Small intestine (tissue), 7 donors: ENCODE measurements at regions not wholly inside any gene's neighbourhood (a gene's known extent, or its start where the extent isn't known, plus 50 kb on each side); places are given as distances from the start of the nearest gene placed in this dataset.

Experiments
- DNase-seq, 2 donors: peaks; one replicate each; pipeline versions ENCODE4 v3.0.0 to v3.0.0-alpha.2; 2013
- FAIRE-seq: peaks from 2 replicates; lab custom pipeline; 2012; peaks lifted over from hg19 to GRCh38; lab: Jason Lieb, UNC
- H3K27ac ChIP-seq, 3 donors: one replicate each; pipeline ENCODE4 v1.5.1; 2013; ENCODE audit warnings: low read length in 2 of 3, mild to moderate bottlenecking in 2 of 3, control low read depth in 1 of 3, inconsistent platforms in 1 of 3, low read depth in 1 of 3, moderate library complexity in 1 of 3
- H3K27me3 ChIP-seq, 3 donors: one replicate each; pipeline ENCODE4 v1.6.1; 2013; ENCODE audit warnings: low read length in 3 of 3, inconsistent platforms in 1 of 3; ENCODE audit not compliant: control insufficient read depth in 3 of 3, insufficient read depth in 3 of 3
- H3K36me3 ChIP-seq, 3 donors: one replicate each; pipeline ENCODE4 v1.6.1; 2013; ENCODE audit warnings: low read length in 3 of 3, inconsistent platforms in 1 of 3, low read depth in 1 of 3, mild to moderate bottlenecking in 1 of 3, moderate library complexity in 1 of 3; ENCODE audit not compliant: control insufficient read depth in 3 of 3, insufficient read depth in 2 of 3
- H3K4me1 ChIP-seq, 3 donors: one replicate each; pipeline ENCODE4 v1.6.1; 2013; ENCODE audit warnings: low read length in 2 of 3, inconsistent platforms in 1 of 3, low read depth in 1 of 3, mild to moderate bottlenecking in 1 of 3, moderate library complexity in 1 of 3; ENCODE audit not compliant: control insufficient read depth in 3 of 3, insufficient read depth in 2 of 3
- H3K4me3 ChIP-seq, 3 donors: one replicate each; pipeline ENCODE4 v1.5.1; 2013; ENCODE audit warnings: low read length in 3 of 3, control low read depth in 1 of 3, inconsistent platforms in 1 of 3, low read depth in 1 of 3, mild to moderate bottlenecking in 1 of 3, moderate library complexity in 1 of 3
- H3K9me3 ChIP-seq, 2 donors: one replicate each; pipeline ENCODE4 v1.6.1; 2013; ENCODE audit warnings: low read depth in 1 of 2, low read length in 1 of 2; ENCODE audit not compliant: control insufficient read depth in 2 of 2, insufficient read depth in 1 of 2
- WGBS, 3 donors: extraction: QIAGEN DNeasy Blood & Tissue Kit; methylation state at CpG; one replicate each; pipeline ENCODE4 v1.1.7; 2013; 5-methylcytosine and 5-hydroxymethylcytosine counted together
- donor health status: healthy with polysubstance abuse.
- donor health status: control.
- donor health status: control.
- donor health status: Bipolar disorder and iron deficiency.
- donor health status: healthy.

GRCh38 chr13:100887729-100888151 is 213.1 kb upstream of the TMTC4 start:
- FAIRE-seq (no peak), DNase-seq (no peak)
- Histone ChIP-seq H3K4me3 (no peak overlapping the region), H3K4me1 (no peaks in the 10 kb centered on the region), H3K36me3 (no peaks in the 10 kb centered on the region), H3K27ac (no peak overlapping the region), H3K27me3 (no peaks in the 10 kb centered on the region), H3K9me3 (no peaks in the 10 kb centered on the region)
- 43 to 77% (median 61%) methylated on average over 1 of the region's 1 CpG for whole genome bisulfite sequencing, 3 donors

DNA sequence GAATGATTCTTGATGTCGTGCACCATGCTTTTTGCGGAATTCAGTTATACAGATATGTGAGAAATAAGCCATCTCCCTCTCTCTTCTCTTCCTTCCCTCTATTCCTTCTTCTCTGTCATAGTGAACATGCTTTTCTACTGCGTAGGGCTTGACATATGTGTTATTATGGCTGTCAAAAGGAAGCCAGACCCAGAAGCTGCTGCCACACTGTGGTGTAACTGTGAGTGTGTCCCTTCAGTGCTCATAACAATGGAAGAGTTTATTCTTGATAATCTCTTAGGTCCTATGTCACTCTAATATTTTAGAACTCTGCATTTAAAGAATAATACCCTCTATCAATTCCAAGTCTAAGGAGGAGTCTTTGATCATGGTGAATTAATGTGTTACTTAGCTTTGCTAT is 208.9 kb upstream of the TMTC4 start:
- FAIRE-seq: no peak
- Histone ChIP-seq H3K4me3 (no peak overlapping the region), H3K9me3 (no peaks in the 10 kb centered on the region), H3K4me1 (no peaks in the 10 kb centered on the region), H3K27ac (no peak overlapping the region), H3K27me3 (no peaks in the 10 kb centered on the region), H3K36me3 (no peaks in the 10 kb centered on the region)
- no peak for DNase-seq
- WGBS, 3 donors: 67 to 86% (median 84%) methylated on average over 3 of the region's 3 CpGs

DNA sequence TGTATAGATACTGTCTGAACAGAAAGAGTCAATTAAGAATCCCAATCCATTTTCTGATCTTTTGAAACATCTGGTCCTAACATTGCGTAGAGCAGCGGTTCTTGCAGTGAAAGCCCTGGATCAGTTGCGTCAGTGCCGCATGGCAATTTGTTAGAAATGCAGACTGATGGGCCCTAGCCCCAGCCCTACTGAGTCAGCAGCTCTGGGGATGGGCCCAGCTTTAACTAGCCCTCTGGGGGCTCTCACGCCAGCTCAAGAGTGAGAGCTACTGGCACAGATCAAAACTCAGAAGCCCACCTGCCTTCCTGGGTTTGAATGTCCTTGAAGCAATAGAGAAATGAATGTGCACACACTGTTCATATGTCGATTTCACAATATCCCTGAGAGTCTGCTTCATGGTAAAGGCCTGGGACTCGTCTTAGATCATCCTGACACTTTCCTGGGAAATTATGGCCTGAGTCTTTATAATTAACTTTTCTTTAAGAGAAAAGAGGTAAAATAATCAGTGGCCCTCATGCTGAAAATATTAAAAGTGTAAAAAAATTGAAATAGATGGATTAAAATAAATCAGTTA is 206.8 kb upstream of the TMTC4 start:
- no peak for DNase-seq
- H3K27ac ChIP-seq: no peak overlapping the region
- no peak for FAIRE-seq
- no peak overlapping the region for H3K4me3 ChIP-seq
- whole genome bisulfite sequencing, 3 donors: 78 to 83% (median 81%) methylated on average over 7 of the region's 7 CpGs
- H3K27me3 ChIP-seq: no peaks in the 10 kb centered on the region
- no peaks in the 10 kb centered on the region for H3K4me1 ChIP-seq
- no peaks in the 10 kb centered on the region for H3K36me3 ChIP-seq
- H3K9me3 ChIP-seq: no peaks in the 10 kb centered on the region

DNA sequence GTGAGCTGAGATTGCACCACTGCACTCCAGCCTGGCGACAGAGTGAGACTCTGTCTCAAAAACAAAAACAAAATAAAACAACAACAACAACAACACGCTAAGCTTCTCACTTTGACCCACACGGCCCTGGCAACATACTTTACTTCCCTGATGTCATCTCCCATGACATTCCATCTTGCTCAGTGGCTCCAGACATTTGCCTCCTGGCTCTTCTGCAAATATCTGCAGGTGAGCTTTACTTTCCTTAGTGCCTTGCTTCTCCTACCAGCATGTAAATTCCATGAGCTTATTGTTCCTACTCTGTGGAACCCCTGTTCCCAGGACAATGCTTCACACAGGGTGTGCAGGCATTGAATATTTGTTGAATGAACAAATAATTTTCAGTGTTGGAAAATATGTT is 205.6 kb upstream of the TMTC4 start:
- no peak for FAIRE-seq

DNA sequence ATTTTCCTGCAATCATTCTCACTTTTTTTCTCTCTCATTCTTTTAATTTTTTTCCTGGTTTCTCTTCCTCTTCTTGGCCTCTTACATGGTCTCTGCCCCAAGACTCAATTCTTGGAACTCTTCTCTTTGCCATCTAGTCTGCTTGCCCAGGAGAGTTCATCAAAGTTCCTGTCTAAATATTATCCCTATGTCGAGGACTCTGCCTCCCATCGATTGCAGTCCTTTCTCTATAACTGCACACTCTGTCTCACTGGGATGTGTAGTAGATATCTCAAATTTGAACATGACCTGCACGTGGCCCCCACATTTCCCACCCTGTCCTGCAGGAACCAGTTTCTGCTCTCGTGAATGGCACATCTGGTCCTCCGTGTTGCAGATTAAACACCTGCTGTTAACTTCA is 204.7 kb upstream of the TMTC4 start:
- Histone ChIP-seq H3K27ac (no peak overlapping the region), H3K36me3 (no peaks in the 10 kb centered on the region), H3K9me3 (no peaks in the 10 kb centered on the region), H3K27me3 (no peaks in the 10 kb centered on the region), H3K4me3 (no peak overlapping the region), H3K4me1 (no peaks in the 10 kb centered on the region)
- DNase-seq: no peak
- FAIRE-seq: no peak
- 67 to 78% (median 69%) methylated on average over 5 of the region's 5 CpGs for WGBS, 3 donors

More for the DNA sequence above, 205.6 kb upstream of the TMTC4 start:
- Histone ChIP-seq H3K27me3 (no peaks in the 10 kb centered on the region), H3K36me3 (no peaks in the 10 kb centered on the region), H3K27ac (no peak overlapping the region), H3K4me1 (no peaks in the 10 kb centered on the region), H3K4me3 (no peak overlapping the region), H3K9me3 (no peaks in the 10 kb centered on the region)
- WGBS, 3 donors: 61 to 69% (median 64%) methylated on average over 3 of the region's 3 CpGs
- no peak for DNase-seq

- FAIRE-seq: no peak
- H3K4me3 ChIP-seq: no peak overlapping the region
- H3K36me3 ChIP-seq: no peaks in the 10 kb centered on the region
- H3K27me3 ChIP-seq: no peaks in the 10 kb centered on the region
- no peak for DNase-seq
- 77 to 82% (median 80%) methylated on average over 2 of the region's 2 CpGs for WGBS, 3 donors
- no peak overlapping the region for H3K27ac ChIP-seq
- no peaks in the 10 kb centered on the region for H3K9me3 ChIP-seq
- no peaks in the 10 kb centered on the region for H3K4me1 ChIP-seq
These were observed 201.4 kb upstream of the TMTC4 start for GRCh38 chr13:100876044-100876403.

GRCh38 chr13:100875392-100876043 is 200.9 kb upstream of the TMTC4 start:
- H3K4me3 ChIP-seq: no peak overlapping the region
- H3K27ac ChIP-seq: no peak overlapping the region
- H3K4me1 ChIP-seq: no peaks in the 10 kb centered on the region
- DNase-seq: no peak
- H3K9me3 ChIP-seq: no peaks in the 10 kb centered on the region
- no peaks in the 10 kb centered on the region for H3K27me3 ChIP-seq
- 50 to 55% (median 51%) methylated on average over 3 of the region's 3 CpGs for WGBS, 3 donors
- no peak for FAIRE-seq
- H3K36me3 ChIP-seq: no peaks in the 10 kb centered on the region

- DNase-seq: peak in 1 of 2 donors; percentile 3
- Histone ChIP-seq H3K36me3 (no peaks in the 10 kb centered on the region), H3K4me3 (no peak overlapping the region), H3K27me3 (no peaks in the 10 kb centered on the region), H3K9me3 (peaks cover 0 to 7% of the 10 kb centered on the region in 2 donors), H3K4me1 (no peaks in the 10 kb centered on the region), H3K27ac (no peak overlapping the region)
- 55 to 70% (median 66%) methylated on average over 4 of the region's 4 CpGs for WGBS, 3 donors
- FAIRE-seq: no peak
These were observed 198.2 kb upstream of the TMTC4 start for GRCh38 chr13:100872761-100873160.

DNA sequence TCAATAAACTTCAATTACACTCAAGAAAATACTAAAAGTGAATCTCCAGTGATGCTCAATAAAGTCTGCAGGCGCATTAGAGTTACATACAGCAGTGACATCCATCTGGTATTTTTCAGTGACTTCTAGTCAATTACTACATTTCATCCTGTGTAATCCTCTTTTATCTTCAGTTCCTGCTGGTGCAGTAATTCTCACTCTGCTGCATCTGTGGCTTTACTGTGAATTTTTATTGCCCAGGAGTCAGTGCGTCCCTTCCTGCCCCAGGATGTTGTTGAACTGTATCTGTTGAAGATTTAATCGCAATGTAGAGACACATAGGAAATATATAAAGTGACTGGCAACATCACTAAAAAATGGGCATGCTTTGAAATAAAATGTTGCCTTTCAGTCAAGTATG is 196.3 kb upstream of the TMTC4 start:
- FAIRE-seq: no peak
- no peak overlapping the region for H3K4me3 ChIP-seq
- WGBS, 3 donors: 68 to 77% (median 72%) methylated on average over 3 of the region's 3 CpGs

More for the DNA sequence above, 196.3 kb upstream of the TMTC4 start:
- H3K27ac ChIP-seq: no peak overlapping the region
- no peaks in the 10 kb centered on the region for H3K36me3 ChIP-seq
- peaks cover 0 to 13% of the 10 kb centered on the region in 2 donors for H3K9me3 ChIP-seq
- no peak for DNase-seq
- H3K4me1 ChIP-seq: no peaks in the 10 kb centered on the region
- H3K27me3 ChIP-seq: no peaks in the 10 kb centered on the region
